GM19438 (cell line): ENCODE measurements at regions not wholly inside any gene's neighbourhood (a gene's known extent, or its start where the extent isn't known, plus 50 kb on each side); places are given as distances from the start of the nearest gene placed in this dataset.
"Not testable (repeated sequence)": the region's sequence is repeated elsewhere in the genome, so short reads cannot be mapped to it uniquely, and the experiment has no call there.

Experiments used
- ATAC-seq: cut with Tn5 transposase; IDR thresholded peaks from one replicate; pipeline ENCODE4 v1.9.1; 2021; ENCODE audit warnings: low read depth; ENCODE audit not compliant: unreplicated experiment

DNA sequence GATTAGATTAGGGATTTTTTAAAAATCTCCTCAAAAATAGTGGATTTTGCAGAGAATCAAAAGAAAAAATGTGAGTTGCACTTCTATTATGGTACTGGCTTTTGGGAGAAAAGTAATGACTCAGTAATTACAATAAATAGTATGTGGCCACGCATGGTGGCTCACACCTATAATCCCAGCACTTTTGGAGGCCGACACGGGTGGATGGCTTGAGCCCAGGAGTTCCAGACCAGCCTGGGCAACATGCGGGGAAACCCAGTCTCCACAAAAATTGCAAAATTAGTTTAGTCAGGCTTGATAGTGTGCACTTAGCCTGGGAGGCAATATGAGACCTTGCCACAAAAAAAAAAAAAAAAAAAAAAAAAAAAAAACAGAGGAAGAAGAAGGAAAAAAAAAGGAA, 1098.2 kb downstream of the ZPLD1 start:
- ATAC-seq = no peak

DNA sequence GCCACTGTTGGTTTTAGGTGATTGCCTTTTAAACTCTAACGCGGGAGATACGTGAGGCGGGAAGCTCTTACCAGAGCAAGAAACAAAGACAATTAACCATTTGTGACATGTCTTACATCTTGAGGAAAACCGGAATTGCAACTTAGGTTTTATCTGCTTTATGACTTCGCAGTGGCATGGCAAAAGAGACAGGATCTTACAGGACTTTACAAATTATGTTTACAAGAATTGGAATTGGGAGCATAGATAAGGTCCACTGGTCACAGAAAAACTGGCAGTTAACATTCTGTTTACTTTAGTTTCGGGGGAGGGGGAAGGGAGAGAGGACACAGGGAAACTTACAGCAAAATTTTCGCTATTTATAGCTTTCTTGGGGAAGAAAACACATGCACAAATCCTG, 1119.6 kb downstream of the ZPLD1 start:
- ATAC-seq = no peak

DNA sequence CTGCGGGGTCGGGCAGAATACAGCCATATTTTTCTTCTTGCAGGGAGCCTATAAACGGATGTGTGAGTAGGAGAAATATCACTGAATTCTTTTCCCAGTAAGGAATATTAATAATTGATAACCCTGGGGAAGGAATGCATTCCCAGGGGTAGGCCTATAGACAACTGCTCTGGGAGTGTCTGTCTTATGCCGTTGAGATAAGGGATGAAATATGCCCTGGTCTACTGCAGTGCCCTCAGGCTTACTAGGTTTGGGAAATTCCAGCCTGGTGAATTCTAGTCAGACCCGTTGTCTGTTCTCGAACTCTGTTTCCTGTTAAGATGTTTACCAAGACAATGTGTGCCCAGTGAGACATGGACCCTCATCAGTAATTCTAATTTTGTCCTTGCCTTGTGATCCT, 1129.3 kb downstream of the ZPLD1 start:
- not testable (repeated sequence) for ATAC-seq

DNA sequence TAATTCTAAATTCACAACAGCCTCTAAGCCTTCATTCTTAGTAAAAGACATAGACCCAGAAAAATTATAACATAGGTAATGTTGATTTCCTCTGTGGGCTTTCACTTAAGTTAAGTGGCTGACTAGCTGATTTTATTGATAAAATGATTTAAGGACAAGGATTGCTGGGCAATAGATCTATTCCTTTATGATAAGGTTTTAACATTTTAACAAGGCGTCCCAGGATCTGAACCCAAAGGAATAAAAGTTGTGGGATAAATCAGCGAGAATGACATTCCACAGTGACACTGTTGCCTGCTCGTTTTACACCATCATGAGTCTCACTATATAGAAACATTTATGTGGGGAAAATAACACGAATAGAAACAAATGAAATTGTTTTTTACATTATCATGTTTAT, 1151.0 kb downstream of the ZPLD1 start:
- no peak for ATAC-seq

DNA sequence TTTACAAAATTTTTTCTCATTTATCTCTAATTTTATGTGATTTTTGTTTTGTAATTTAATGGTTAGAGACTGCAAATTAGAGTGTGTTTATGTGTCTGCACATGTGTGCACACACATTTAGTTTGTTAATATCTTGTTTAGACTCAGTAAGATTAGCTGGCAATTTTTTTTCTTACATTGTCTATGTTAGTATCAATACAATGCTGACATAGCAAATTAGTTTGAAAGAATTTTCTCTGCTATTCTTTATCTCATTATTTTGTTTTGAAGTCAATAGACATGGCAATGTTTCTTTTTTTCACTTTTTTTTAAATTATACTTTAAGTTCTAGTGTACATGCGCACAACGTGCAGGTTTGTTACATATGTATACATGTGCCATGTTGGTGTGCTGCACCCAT, 1155.0 kb downstream of the ZPLD1 start:
- no peak for ATAC-seq

DNA sequence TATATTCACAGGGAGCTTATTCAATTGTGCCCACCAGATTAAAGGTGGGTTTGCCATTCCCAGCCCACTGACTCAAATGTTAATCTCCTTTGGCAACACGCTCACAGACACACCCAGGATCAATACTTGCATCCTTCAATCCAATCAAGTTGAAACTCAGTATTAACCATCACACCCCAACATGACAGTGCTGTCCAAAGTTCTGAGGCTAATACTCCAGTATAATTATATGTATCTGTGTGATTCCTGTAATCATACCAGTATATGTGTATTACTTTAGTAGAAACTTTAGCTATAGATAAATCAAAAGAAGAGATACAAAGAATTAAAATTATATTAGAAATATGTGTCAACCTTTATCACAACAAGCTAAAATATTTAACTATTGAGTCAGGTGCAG, 1166.0 kb downstream of the ZPLD1 start:
- ATAC-seq = no peak

DNA sequence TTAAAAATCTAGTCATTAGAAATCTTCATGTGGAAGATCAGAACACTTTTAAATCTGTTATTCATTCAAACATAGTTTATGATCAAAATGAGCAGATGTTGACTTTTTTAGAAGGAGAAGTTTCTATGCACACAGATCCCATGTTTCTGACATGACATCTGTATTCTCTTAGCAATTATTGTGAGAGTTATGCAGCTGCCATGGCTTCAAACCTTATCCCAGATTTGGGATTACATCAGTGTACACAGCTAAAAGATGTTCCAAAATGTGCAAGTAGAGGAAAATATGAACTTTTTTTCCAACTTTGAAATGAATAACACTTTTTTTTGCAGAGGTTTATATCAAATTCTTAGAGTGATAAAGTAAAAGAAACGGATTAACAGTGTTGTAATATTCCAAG, 1166.9 kb downstream of the ZPLD1 start:
- ATAC-seq = no peak

DNA sequence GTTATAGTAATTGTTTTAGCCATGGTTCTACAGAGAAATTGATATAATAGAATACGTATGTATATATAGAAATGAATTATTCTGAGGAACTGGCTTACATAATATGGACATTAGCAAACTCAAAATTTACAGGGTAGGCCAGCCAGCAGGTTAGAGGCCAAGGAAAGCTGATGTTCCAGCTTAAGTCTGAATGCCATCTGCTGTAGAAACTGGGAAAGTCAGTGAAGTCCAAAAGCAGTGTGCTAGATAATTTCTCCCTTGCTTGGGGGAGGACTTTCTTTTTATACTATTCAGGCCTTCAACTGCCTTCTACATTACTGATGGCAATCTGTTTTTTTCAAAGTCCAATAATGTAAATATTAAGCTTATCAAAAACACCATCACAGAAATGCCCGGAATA, 1174.7 kb downstream of the ZPLD1 start:
- ATAC-seq = no peak

DNA sequence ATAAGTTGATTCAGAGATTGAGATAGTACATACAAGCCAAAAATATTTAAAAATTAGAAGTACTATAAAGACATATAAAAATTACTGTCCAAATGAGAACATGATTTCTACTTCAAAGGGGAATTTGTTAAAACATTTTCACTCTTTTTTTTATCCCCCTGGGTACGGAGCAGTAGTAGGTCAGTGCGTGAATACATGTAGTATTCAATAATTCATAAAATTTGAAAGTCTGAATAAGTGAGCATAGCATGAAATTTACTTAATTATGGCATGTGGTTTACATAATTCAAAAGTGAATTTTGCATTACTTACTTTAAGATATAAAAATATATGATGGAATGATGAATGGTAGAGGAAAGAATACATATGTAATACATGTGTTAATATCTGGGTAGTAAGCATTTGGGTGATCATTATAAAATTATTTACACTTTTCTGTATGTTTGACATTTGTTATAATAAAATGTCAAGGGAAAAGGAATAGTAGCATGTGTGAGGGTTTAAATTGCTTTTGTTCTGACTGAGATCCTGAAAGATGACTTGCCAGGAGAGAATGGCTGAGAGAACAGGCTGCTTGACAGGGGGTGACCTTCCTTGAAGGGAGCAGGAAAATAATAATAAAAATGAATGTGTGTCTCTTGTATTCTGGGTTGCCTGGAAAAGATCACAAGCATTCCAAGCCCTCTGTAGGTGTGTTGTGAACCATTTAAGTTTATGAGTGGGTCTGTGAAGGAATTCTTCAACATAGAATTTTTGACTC, 1178.8 kb downstream of the ZPLD1 start:
- no peak for ATAC-seq

DNA sequence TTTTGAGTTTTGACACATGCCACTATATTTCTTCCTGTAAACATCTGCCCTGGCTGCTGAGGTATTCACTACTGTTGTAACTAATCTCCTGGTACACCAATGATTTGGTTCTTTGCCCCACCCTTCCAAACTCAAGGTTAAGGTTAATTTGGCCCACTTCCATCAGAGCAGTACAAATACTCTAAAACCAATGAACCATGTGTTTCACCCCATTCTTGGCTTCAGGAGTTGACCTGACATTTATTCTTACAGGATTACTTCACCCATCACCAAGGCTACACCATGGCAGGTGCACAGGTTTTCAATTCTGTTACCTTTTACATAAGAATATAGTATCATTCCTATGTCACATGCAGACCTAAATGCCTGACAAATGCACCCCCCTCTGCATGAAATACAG, 1179.9 kb downstream of the ZPLD1 start:
- ATAC-seq = no peak

DNA sequence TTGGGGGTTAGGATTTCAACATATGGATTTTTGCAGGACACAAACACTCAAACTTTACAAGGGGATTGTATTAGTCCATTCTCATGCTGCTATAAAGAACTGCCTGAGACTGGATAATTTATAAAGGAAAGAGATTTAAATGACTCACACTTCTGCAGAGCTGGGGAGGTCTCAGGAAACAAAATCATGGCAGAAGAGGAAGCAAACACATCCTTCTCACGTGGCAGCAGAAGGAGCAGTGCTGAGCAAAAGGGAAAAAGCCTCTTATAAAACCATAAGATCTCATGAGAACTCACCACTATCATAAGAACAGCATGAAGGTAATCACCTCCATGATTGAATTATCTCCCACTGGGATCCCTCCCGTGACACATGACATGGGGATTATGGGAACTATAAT, 1183.1 kb downstream of the ZPLD1 start:
- ATAC-seq = no peak

DNA sequence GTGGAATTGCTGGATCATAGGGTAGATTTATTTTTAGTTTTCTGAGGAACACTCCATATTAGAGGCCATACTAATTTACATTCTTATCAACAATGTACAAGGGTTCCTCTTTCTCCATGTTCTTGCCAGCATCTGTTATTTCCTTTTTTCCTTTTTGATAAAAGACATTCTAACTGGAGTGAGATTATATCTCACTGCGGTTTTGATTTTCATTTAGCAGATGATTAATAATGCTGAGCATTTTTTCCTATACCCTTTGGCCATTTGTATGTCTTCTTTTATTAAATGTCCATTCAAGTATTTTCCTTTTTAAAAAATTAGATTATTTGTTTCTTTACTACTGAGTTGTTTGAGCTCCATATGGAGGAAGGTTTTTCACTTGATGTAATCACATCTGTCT, 1189.5 kb downstream of the ZPLD1 start:
- no peak for ATAC-seq

DNA sequence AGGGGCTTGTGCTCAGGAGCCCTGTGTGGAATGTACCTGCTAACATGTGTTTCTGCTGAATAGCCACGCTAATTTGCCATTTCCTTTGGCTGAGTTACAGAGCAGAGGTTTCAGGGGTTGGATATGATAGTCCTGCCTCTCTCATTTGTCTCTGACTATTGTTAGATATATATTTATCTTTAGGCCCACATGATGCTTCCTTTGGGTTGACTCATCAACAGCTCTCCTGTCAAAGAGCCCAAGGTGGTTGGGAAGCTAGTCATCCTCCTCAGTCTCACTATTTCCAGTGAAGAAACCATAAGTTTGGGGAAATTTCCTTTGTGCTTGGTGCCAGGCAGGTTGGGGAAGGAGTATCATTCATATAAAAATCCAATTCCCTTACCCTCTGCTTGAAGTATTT, 1194.6 kb downstream of the ZPLD1 start:
- no peak for ATAC-seq

DNA sequence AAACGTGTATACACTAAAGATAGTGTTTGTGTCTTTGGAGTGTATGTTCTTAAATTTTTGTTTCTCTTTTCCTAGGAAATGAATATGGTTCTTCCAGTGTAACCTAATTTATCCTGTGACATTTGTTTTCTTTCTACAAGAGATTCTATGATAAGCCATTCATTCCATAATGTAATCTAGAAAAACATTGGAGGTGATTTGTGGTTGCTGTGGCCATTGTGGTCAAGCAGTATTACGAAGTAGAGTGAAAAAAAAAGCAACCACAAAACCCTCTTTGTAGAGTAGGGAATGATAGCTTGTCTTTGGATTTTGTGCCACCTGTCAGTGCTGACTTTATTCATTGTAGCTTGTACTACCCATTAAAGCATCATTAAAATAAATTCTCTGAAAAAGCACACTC, 1209.6 kb downstream of the ZPLD1 start:
- no peak for ATAC-seq

DNA sequence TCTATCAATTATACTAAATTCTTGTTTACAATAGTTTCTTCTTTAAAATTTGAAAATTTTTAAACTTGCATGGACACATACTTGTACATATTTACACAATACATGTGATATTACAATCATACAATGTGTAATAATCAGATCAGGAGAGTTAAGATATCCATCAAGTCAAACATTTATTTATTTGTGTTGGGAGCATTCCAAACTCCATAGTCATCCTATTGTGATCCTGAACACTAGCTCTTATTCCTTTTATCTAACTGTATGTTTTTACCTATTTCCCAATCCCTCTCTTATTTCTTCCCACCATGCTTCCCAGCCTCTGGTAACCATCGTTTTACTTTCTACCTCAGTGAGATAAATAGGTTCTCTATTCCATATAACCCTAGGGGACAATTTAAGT, 1219.2 kb downstream of the ZPLD1 start:
- no peak for ATAC-seq

DNA sequence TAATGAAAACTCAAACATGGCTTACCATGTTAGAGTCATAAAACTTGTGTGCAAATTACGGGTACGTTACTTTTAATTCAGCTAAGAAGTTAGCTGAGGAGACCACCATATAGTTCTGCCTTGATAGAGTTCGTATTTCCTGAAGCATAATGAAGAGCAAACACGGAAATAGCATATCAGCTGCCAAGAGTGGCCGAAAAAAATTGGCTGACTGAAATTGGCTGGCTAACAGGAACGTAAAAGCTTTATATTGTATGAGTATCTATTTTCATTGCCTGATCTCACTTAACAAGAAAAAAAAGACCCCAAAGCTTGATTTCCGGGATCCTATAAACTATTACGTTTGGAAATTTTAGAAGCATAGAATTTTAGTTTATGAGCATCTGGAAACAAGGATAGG, 1222.9 kb downstream of the ZPLD1 start:
- ATAC-seq = no peak

DNA sequence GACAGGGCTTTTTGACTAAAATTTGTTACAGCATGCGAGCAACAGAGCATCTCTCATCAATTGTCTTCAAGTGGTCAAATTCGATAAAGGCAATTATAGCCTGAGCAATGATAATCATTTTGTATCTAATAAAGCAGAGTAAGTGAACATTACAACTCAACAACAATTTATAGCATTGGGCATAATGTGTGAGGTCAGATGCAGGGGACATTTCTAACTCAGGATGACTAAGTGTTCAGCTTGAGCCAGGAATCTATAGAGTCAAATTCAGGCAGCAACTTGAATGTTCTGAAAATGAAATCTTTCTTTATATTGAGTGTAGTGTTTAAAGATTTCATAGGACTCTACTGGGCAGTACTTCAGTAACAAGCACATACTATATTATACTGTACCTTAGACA, 1226.0 kb downstream of the ZPLD1 start:
- ATAC-seq = no peak

DNA sequence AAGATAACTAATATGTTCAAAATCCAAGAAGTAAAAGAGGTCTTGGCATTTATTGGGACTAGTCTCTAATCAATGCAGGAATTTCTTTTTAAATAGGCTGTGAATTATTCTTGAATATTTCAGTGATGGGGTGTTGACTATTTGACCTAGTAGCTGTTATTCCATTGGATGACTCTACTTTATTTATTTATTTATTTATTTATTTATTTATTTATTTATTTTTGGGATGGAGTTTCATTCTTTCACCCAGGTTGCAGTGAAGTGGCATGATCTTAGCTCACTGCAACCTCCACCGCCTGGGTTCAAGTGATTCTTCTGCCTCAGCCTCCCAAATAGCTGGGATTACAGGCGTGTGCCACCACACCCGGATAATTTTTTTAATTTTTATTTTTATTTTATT, 1227.8 kb downstream of the ZPLD1 start:
- no peak for ATAC-seq

DNA sequence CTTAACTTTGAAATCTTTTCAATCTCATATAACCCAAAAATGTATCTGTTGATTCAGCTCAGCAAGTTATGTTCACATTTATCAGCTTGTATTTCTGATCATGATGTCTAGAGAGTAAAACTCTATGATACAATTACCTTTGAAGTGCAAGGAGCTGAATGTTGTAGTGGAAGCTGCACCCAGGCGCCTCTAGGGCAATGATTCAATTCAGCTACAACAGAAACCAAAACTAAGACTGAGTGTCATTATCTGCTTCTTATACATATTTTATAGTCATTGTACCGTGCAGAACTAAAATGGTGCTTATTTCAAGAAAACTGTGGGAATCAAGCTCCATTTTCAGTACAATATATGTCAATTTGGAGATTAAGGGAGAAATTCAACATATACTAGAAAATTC, 1237.5 kb downstream of the ZPLD1 start:
- ATAC-seq = no peak

DNA sequence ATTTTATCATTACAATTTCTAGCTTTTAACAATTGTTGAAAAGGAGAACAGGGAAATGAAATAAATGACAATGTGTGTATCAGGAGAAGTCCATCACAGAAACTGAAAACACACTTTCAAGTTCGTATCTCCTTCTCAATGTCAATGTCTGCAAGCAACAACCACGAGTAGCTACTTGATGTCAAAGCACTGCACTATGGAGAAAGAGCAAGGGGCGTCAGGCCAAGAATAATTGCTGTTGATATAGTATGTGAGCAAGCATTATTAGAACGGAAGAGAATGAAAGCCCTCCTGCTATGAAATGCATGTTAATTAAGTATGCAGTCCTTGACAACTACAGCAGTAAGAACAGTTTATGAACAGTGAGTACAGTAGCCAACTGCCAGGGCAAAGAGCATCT, 1250.1 kb downstream of the ZPLD1 start:
- ATAC-seq = no peak

DNA sequence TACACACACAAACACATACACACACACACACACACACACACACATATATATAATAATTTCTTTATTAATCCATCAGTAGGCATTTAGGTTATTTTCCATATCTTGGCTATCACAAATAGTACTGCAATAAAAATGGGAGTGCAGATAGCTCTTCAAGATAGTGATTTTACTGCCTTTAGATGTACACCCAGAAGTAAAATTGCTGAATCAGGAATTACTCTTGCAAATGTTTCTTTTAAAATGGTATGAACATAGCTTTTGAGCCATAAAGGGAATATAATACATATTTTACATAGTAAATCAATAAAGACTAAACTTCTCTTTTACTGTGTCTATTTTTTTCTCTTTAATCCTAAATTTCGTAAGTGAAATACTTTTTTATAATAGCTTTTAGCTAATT, 1251.1 kb downstream of the ZPLD1 start:
- no peak for ATAC-seq

DNA sequence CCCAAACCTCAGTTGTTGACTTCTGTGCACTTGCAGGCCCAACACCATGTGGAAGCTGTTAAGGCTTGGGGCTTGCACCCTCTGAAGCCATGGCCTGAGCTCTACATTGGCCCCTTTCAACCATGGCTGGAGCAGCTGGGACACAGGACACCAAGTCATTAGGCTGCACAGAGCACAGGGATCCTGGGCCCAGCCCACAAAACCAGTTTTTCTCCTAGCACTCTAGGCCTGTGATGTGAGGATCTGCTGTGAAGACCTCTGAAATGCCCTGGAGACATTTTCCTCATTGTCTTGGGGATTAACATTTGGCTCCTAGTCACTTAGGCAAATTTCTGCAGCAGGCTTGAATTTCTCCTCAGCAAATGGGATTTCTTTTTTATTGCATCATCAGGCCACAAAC, 1255.7 kb downstream of the ZPLD1 start:
- no peak for ATAC-seq

DNA sequence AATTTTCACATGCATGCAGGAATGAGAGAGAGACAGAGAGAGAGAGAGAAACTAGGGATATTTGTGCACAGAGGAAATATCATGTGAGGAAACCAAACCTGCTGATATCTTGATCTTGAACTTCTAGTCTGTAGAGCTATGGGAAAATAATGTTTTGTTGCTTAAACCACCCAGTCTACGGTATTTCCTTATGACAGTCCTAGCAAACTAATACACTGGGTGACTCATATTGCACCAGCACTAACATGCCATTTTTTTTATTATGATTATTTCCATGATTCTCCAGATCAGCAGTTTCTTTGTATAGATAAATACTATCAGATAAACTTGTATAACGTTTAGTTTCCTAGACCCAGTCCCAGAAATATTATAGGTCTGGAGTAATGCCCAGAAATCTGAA, 1259.0 kb downstream of the ZPLD1 start:
- ATAC-seq = no peak
